Fibroblast of pulmonary artery (primary cell): ENCODE measurements at regions not wholly inside any gene's neighbourhood (a gene's known extent, or its start where the extent isn't known, plus 50 kb on each side); places are given as distances from the start of the nearest gene placed in this dataset.
"Not testable (repeated sequence)": the region's sequence is repeated elsewhere in the genome, so short reads cannot be mapped to it uniquely, and the experiment has no call there.

Source experiments
- DNase-seq: peaks from one replicate; pipeline ENCODE4 v3.0.0-alpha.2; 2010; ENCODE audit warnings: low read depth
- H3K4me3 ChIP-seq: replicated peaks from 2 replicates; pipeline ENCODE4 v1.5.1; 2011; ENCODE audit warnings: low read depth, mild to moderate bottlenecking, control low read depth, low read length, moderate library complexity
- TF ChIP-seq, protein P1 (sequence below): IDR thresholded peaks from 2 replicates; pipeline ENCODE4 v1.5.1; 2011; ENCODE audit warnings: mild to moderate bottlenecking, control low read depth, low read length, inconsistent platforms; ENCODE audit errors: missing control alignments

DNA sequence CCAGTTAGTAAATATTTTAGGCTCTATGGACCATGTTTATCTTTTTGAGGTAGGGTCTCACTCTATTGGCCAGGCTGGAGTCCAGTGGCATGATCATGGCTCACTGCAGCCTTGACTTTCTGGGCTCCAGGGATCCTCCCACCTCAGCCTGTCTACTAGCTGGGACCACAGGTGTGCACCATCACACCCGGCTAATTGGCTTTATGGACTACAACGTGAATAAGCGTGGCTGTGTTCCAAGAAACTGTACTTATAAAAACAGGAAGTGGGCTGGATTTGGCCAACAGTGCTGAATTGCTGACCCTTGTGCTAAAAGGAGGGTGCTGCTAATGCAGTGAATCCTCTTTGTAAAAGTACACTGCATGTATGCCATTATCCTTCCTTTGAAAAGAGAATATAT, 111.7 kb upstream of the CDK13 start:
- TF ChIP-seq, protein P1, sequence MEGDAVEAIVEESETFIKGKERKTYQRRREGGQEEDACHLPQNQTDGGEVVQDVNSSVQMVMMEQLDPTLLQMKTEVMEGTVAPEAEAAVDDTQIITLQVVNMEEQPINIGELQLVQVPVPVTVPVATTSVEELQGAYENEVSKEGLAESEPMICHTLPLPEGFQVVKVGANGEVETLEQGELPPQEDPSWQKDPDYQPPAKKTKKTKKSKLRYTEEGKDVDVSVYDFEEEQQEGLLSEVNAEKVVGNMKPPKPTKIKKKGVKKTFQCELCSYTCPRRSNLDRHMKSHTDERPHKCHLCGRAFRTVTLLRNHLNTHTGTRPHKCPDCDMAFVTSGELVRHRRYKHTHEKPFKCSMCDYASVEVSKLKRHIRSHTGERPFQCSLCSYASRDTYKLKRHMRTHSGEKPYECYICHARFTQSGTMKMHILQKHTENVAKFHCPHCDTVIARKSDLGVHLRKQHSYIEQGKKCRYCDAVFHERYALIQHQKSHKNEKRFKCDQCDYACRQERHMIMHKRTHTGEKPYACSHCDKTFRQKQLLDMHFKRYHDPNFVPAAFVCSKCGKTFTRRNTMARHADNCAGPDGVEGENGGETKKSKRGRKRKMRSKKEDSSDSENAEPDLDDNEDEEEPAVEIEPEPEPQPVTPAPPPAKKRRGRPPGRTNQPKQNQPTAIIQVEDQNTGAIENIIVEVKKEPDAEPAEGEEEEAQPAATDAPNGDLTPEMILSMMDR: no peak
- H3K4me3 ChIP-seq: no peak overlapping the region
- peak; percentile 74 for DNase-seq

DNA sequence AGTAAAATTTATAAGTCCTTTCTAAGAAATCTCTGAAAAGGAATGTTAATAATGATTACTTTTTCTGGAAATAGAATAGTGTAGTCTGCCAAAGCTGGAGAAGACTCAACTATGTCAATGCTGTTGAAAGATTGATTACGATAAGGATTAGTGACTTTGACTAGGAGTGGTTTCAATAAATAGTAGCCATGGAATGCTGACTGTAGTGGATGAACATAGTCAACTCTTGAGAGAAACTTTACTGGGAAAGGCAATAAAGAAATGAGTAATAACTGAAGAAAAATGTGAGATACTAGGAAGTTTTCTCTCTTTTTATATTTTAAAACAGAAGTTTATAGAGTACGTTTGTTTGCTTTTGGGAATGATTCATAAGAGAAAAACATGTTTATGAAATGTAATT, 105.0 kb upstream of the CDK13 start:
- no peak for DNase-seq
- H3K4me3 ChIP-seq: no peak overlapping the region

DNA sequence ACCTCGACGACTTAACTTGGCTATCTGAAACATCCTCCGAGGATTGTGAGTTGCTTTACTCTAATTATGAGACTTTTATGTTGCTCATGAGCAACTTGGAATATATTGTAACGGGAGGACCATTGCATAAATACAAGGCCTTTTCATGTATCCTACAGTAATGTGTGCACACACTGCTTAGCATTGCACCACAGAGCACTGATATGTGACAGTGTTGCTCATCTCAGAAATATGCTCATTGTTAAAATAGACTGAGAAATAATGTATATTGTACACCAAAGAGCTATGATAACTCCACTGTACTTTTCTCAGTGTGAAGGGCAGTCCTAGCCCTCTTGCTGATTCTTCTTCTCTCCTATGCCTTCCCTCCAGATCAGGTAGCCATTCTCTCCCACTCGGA, 102.8 kb upstream of the CDK13 start:
- peak; percentile 31 for DNase-seq
- TF ChIP-seq, protein P1: no peak
- H3K4me3 ChIP-seq: no peak overlapping the region

More for the DNA sequence above, 105.0 kb upstream of the CDK13 start:
- TF ChIP-seq, protein P1: no peak

DNA sequence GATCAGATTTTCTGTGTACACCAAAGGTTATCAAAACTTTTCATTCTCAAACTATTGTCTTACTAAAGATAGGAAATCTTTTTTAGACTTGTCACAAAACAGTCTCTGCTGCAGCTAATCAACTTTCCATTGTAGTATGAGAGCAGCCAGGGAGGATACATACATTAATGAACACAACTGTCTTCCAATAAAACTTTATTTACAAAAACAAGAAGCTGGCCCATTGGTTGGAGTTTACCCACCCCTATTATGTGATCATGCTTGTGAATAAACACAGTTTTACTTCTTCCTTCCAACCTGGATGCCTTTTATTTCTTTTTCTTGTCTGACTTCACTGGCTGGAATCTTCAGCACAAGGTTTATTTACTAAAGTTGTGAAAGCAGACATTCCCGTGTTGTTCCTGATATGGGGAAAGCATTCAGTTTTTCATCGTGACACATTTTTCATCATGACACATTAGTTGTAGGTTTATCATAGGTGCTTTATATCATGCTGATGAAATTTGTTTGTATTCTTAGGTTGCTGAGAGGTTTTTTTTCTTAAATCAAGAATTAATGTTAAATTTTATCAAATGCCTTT, 98.5 kb upstream of the CDK13 start:
- no peak overlapping the region for H3K4me3 ChIP-seq
- DNase-seq: no peak
- TF ChIP-seq, protein P1: no peak

DNA sequence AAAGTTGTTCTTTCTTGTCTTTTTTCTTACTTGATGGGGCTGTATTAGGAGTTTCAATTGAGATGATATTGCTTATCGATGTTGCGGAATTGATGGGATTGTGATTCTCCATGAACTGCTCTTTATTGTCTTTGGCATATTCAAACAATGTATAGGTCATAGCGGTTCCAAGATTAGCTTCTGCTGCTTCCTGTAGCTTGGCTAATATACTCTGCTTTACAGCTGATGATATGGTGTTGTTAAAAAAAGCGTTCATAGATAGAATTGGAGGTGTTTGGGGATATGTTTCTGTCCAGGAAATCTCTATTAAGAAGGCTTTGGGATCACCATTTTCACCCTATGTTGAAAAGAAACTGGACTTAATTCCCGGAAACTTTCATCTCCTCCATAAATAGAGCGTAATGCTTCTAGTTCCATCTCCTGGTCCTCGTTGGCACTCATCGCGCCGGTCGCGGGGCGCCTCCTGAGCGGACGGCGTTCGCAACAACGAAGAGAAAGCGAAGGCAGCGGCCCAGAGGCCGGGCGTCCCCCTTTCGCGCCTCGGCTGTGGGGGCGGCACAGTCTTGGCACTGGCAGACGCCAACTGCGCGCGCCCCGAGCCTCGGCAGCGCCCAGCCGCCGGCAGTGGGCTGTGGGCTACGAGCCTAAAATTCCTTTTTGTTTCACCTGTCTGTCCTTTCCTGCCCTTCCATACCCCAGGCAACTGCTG, 95.3 kb upstream of the CDK13 start:
- peak overlapping the region; percentile 31 for H3K4me3 ChIP-seq
- DNase-seq: not testable (repeated sequence)

DNA sequence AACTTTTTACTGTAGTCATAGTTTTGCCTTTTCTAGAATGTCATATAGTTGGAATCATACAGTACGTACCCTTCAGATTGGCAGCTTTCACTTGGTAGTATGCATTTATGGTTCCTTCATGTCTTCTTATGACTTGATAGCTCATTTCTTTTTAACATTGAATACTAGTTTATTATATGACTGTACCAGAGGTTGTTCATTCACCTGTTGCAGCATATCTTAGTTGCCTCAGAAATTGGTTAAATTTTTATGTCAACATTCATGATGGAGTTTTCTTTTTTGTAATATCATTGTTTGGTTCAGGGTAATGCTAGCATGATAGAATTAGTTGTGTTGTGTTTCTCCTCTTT, 94.8 kb upstream of the CDK13 start:
- no peak for DNase-seq
- H3K4me3 ChIP-seq: peak overlapping the region; percentile 31
- TF ChIP-seq, protein P1: no peak

DNA sequence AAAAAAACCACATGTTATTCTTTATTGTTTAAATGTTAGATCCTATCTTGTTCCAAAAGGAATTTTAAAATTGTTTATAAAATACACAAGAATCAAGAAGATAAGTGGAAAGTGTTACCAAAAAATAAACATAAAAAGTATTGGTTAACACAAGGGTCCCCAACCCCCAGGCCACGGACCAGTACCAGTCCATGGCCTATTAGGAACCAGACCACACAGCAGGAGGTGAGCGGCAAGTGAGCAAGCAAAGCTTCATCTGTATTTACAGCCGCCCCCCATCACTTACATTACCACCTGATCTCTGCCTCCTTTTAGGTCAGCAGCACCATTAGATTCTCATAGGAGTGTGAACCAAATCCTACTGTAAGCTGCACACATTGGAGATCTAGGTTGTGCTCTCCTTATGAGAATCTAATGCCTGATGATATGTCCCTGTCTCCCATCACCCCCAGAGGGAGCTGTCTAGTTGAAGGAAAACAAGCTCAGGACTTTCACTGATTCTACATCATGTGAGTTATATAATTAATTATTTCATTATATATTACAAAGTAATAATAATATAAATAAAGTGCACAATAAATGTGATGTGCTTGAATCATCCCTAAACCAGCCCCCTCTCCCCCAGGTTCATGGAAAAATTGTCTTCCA, 86.3 kb upstream of the CDK13 start:
- DNase-seq: peak; percentile 14
- TF ChIP-seq, protein P1: peak; percentile 19
- not testable (repeated sequence) for H3K4me3 ChIP-seq

DNA sequence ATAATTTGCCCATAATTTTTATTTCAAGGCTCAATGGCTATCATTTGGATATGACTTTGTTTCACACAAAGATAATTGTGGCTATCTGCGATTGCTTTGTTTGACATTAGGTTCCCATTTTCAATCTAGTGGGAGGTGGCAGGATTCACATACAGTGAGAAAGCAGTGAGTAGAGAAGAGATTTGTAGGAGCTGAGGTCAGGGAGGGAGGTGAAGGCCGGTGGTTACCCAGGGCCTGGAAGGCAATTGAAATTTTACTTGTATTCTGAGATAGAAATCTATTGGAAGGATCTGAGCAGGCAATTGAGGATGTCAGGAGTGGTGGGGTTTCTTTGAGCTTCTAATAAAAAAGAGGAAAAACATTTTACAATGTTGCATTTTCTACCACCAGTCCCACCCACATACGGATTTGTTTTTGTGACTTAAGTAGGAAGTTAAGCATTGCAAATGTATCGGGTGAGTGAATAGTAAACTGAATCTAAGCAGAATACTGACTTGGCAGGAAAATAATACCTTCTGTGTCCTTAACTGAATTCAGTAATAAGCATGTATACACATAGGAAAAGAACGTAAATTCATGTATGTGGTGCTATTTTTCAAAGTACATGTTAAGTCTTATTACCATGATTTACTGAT, 80.1 kb upstream of the CDK13 start:
- not testable (repeated sequence) for DNase-seq, H3K4me3 ChIP-seq

DNA sequence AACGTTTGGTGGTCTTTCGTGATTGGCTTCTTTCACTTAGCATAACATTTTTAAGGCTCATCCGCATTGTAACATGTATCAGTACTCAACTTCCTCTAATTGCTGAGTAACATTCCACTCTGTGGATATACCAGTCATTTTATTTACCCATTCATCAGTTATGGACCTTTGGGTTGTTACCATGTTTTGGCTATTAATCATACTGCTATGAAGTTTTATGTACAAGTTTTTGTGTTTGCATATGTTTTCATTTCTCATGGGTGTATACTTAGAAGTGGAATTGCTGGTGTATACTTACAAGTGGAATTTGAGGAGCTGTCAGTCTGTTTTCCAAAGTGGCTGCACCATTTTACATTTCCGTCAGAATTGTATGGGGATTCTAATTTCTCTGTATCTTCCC, 78.4 kb upstream of the CDK13 start:
- not testable (repeated sequence) for H3K4me3 ChIP-seq, DNase-seq
